Heart left ventricle (tissue), 13 donors: ENCODE measurements at regions not wholly inside any gene's neighbourhood (a gene's known extent, or its start where the extent isn't known, plus 50 kb on each side); places are given as distances from the start of the nearest gene placed in this dataset.

Experiments
- CTCF ChIP-seq, 12 donors: fragments of 200-600 bp; sonication (generic) in 4 of 12; IDR thresholded peaks; one replicate each; pipeline versions ENCODE4 v1.5.0 to v1.8.0; 2018 to 2022; ENCODE audit warnings: antibody characterized with exemption in 12 of 12, mild to moderate bottlenecking in 5 of 12
- POLR2A ChIP-seq, 2 donors: fragments of 450-650 bp; IDR thresholded peaks; one replicate each; pipeline ENCODE4 v1.6.1; 2017; ENCODE audit warnings: antibody characterized with exemption in 2 of 2, mild to moderate bottlenecking in 2 of 2, moderate library complexity in 2 of 2
- donor health status: ischemic (EF 13 %, LVEDD 7.1; RV severe dilation, severe dysfunction).
- donor health status: DM: no; HTN: yes; CAD: no.
- donor health status: DM: no; HTN: no; CAD: no.
- donor health status: ischemic (EF 25% LVEDD 6.9; RV normal size, moderate dysfunction).
- donor health status: ischemic (EF 25% LVEDD 5.7; RV mildly dilated, moderate dysfunction).
- donor health status: ischemic (EF 35%, LVEDD 5.7; RV mildly dilated, moderate dysfunction).
- donor health status: nonischemic (EF 11% LVEDD 7.7; RV severe dilation, severe dysfunction).
- donor health status: DM: yes; HTN: yes; CAD: no.
- donor health status: PGD.
- donor health status: ischemic (EF 29% LVEDD 5.4; RV normal size, mild dysfunction).
- donor health status: nonischemic (EF 23%, LVEDD 6.1; RV moderate dilation, normal function).

GRCh38 chr7:26451997-26452396, 160.3 kb downstream of the SNX10 start:
- TF ChIP-seq CTCF (IDR thresholded peaks at IDR 0.05), result no peak
- TF ChIP-seq POLR2A (IDR thresholded peaks at IDR 0.05), result no peak
